ENCODE measurements at regions not wholly inside any gene's neighbourhood (a gene's known extent, or its start where the extent isn't known, plus 50 kb on each side); places are given as distances from the start of the nearest gene placed in this dataset.
"Not testable (repeated sequence)": the region's sequence is repeated elsewhere in the genome, so short reads cannot be mapped to it uniquely, and the experiment has no call there.

DNA sequence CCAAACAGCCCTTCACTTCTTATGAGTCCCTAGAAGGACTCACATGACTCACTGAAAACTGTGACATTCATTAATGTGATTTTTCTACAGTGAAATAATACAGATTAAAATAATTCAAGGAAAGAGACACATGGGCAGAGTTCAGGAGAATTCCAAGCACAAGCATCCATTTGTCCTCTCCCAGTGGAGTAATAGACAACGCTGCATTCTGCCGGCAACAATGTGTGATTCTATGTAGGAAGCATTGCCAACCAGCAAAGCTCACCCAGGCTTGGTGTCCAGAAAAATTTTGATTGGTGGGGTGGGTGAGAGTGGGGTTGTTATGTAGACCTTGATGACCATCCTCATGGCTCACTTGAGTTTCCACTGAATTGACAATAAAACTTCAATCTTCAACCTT lies 123.9 kb downstream of the VPREB1 start:
- no peak overlapping the region for H3K4me3 ChIP-seq (ENCODE audit: low read length)
- TF ChIP-seq, protein P1, sequence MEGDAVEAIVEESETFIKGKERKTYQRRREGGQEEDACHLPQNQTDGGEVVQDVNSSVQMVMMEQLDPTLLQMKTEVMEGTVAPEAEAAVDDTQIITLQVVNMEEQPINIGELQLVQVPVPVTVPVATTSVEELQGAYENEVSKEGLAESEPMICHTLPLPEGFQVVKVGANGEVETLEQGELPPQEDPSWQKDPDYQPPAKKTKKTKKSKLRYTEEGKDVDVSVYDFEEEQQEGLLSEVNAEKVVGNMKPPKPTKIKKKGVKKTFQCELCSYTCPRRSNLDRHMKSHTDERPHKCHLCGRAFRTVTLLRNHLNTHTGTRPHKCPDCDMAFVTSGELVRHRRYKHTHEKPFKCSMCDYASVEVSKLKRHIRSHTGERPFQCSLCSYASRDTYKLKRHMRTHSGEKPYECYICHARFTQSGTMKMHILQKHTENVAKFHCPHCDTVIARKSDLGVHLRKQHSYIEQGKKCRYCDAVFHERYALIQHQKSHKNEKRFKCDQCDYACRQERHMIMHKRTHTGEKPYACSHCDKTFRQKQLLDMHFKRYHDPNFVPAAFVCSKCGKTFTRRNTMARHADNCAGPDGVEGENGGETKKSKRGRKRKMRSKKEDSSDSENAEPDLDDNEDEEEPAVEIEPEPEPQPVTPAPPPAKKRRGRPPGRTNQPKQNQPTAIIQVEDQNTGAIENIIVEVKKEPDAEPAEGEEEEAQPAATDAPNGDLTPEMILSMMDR (IDR thresholded peaks at IDR 0.05; ENCODE audit: insufficient read depth, low read depth, low read length, missing control alignments) = no peak
- no peak for DNase-seq (ENCODE audit: low read depth)

DNA sequence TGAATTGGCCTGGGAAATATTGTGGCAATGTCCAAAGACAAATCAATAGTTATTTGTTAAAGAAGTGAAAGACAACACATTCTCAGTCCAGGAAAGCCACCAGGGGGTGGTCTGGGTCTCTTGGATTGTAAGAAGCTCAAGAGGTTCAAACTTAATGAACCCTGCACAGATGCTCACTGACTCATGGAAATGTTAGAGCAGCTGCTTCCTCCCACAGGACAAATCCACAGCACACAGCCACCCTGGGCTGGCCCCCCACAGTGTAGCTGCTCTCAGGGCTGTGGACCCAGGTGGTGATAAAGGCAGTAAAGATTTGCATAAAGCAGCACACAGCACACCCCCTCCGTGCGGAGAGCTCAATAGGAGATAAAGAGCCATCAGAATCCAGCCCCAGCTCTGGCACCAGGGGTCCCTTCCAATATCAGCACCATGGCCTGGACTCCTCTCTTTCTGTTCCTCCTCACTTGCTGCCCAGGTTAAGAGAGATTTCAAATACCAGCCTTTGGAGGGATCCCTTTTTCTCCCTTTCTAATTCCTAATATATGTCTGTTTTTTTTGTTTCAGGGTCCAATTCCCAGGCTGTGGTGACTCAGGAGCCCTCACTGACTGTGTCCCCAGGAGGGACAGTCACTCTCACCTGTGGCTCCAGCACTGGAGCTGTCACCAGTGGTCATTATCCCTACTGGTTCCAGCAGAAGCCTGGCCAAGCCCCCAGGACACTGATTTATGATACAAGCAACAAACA lies 124.8 kb downstream of the VPREB1 start:
- not testable (repeated sequence) for H3K4me3 ChIP-seq (ENCODE audit: low read length); DNase-seq (ENCODE audit: low read depth)

DNA sequence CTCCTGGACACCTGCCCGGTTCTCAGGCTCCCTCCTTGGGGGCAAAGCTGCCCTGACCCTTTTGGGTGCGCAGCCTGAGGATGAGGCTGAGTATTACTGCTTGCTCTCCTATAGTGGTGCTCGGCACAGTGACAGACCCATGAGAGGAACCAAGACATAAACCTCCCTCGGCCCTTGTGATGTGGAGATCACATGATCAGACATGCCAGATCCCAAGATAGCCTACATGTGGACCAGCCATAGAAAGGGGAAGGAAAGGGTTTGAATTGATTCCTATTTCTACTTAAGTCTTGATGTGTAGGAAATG lies 125.3 kb downstream of the VPREB1 start:
- DNase-seq (ENCODE audit: low read depth) = no peak
- TF ChIP-seq, protein P1 (IDR thresholded peaks at IDR 0.05; ENCODE audit: insufficient read depth, low read depth, low read length, missing control alignments) = no peak
- no peak overlapping the region for H3K4me3 ChIP-seq (ENCODE audit: low read length)

DNA sequence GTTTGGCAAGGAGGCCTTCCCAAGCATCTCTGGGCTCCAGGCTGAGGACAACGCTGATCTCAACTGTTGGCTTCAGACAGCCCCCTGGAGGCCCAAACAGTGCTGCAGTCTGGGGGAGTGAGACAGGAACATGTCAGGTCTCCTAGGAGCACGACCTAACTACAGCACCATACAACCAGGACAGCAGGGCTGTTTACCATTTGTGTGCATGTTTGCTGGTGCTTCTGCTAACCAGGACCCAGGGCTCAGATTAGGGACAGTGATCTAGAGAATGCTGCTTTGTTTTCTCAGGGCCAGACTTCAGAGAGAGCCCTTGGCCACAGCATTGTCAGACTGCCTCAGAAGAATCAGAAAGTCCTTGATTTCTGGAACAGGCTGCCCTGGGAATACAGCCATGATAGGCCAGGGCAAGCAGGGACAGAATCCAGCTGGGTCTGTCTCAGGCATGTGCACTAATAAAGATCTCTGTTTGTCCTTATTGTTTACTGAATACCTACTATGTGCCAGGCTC lies 126.5 kb downstream of the VPREB1 start:
- no peak for DNase-seq (ENCODE audit: low read depth)
- TF ChIP-seq, protein P1 (IDR thresholded peaks at IDR 0.05; ENCODE audit: insufficient read depth, low read depth, low read length, missing control alignments) = no peak
- H3K4me3 ChIP-seq (ENCODE audit: low read length) = no peak overlapping the region

DNA sequence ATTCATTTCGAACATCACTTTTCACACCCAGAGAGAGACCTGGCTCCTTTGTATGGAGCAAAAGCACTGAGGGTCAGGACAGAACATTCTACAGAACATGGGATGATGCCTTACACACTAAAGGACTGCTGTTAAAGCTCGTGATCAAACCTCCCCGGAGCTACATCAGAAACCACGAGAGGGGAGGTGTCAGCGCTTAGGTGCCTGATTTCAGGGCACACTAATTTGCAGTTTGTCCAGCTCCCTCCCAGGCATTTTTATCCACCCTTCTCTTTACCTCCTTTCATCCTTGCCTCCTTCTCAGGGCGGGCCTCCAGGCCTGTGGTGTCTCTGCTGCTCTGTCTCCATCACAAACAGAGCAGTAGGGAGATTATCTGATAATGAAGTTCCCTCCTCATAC lies 127.5 kb downstream of the VPREB1 start:
- no peak for DNase-seq (ENCODE audit: low read depth)
- TF ChIP-seq, protein P1 (IDR thresholded peaks at IDR 0.05; ENCODE audit: insufficient read depth, low read depth, low read length, missing control alignments) = no peak
- no peak overlapping the region for H3K4me3 ChIP-seq (ENCODE audit: low read length)

DNA sequence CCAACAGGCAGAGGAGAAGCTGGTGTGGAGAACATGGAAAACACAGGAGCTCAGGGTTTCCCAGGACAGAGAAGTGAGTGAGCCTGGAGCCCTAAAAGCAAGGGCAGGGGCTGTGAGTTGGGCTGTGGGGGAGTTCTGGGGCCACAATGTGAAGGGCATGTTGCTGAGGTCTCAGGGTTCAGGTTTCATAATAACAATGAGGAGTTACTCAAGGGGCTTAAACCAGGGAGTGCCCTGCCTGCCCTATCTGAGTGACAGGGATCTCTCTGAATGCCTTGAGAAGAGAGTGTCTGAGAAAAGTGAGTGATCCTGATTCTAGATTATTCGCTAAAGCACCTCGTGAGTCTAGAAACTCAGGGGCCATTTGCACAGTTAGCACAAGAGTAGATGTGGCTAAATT lies 129.6 kb downstream of the VPREB1 start:
- no peak for DNase-seq (ENCODE audit: low read depth)
- no peak overlapping the region for H3K4me3 ChIP-seq (ENCODE audit: low read length)
- TF ChIP-seq, protein P1 (IDR thresholded peaks at IDR 0.05; ENCODE audit: insufficient read depth, low read depth, low read length, missing control alignments) = no peak

DNA sequence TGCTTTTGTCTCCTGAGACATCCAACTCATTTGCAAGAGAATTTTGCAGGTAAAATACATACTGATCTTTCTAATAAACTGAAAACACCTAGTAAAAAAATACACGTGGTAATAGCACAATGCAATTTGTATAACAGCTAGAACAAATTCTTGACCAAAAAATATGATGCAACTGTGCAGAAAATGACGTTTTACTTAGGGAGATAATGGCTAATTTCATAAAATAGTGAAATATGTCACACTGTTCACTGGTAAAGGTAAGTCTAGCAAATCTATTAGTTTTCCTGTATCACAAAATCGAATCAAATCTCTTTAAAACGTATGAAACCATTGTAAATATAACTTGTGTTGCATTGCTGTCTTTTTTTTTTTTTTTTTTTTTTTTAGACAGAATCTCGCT lies 130.0 kb downstream of the VPREB1 start:
- H3K4me3 ChIP-seq (ENCODE audit: low read length) = no peak overlapping the region
- no peak for DNase-seq (ENCODE audit: low read depth)
- TF ChIP-seq, protein P1 (IDR thresholded peaks at IDR 0.05; ENCODE audit: insufficient read depth, low read depth, low read length, missing control alignments) = no peak
